Spleen (tissue), 7 donors: ENCODE measurements at regions not wholly inside any gene's neighbourhood (a gene's known extent, or its start where the extent isn't known, plus 50 kb on each side); places are given as distances from the start of the nearest gene placed in this dataset.
"Not testable (repeated sequence)": the region's sequence is repeated elsewhere in the genome, so short reads cannot be mapped to it uniquely, and the experiment has no call there.

ENCODE experiments used
- POLR2A ChIP-seq, 3 donors: fragments of 450-650 bp; IDR thresholded peaks; one replicate each; pipeline ENCODE4 v1.5.1; 2017; ENCODE audit warnings: antibody characterized with exemption in 3 of 3, mild to moderate bottlenecking in 1 of 3
- POLR2AphosphoS5 ChIP-seq, 3 donors: sonication (generic); formaldehyde crosslinking; IDR thresholded peaks; one replicate each; pipeline ENCODE4 v1.5.1; 2017; ENCODE audit warnings: antibody characterized with exemption in 3 of 3
- TF ChIP-seq, protein P1 (sequence below), 11 experiments: fragments of 200-600 bp in 7 of 11; fragments of 450-650 bp in 4 of 11; sonication (generic) in 4 of 11; IDR thresholded peaks in 8 of 11; conservative IDR thresholded peaks in 3 of 11; 1 replicate in 7 of 11; 2 replicates in 4 of 11; pipeline versions ENCODE4 v1.4.0 to v1.8.0; 2016 to 2021; ENCODE audit warnings: antibody characterized with exemption in 11 of 11, inconsistent platforms in 4 of 11, mild to moderate bottlenecking in 1 of 11
- donor health status: DM: no; HTN: no; CAD: no; lungs with moderate emphysema.
- donor health status: DM: no; HTN: no; CAD: no.
- donor health status: DM: no; HTN: no; CAD: no.

- TF ChIP-seq POLR2A, POLR2AphosphoS5 (IDR thresholded peaks at IDR 0.05): not testable (repeated sequence)
- TF ChIP-seq, protein P1, sequence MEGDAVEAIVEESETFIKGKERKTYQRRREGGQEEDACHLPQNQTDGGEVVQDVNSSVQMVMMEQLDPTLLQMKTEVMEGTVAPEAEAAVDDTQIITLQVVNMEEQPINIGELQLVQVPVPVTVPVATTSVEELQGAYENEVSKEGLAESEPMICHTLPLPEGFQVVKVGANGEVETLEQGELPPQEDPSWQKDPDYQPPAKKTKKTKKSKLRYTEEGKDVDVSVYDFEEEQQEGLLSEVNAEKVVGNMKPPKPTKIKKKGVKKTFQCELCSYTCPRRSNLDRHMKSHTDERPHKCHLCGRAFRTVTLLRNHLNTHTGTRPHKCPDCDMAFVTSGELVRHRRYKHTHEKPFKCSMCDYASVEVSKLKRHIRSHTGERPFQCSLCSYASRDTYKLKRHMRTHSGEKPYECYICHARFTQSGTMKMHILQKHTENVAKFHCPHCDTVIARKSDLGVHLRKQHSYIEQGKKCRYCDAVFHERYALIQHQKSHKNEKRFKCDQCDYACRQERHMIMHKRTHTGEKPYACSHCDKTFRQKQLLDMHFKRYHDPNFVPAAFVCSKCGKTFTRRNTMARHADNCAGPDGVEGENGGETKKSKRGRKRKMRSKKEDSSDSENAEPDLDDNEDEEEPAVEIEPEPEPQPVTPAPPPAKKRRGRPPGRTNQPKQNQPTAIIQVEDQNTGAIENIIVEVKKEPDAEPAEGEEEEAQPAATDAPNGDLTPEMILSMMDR (IDR thresholded peaks at IDR 0.05 in 8 of 11, conservative IDR thresholded peaks at IDR 0.05 in 3 of 11) = not testable (repeated sequence)
Measured at GRCh38 chr3:15907403-15907802, 109.6 kb upstream of the ANKRD28 start.
